Stomach (tissue), 8 donors: ENCODE measurements at regions not wholly inside any gene's neighbourhood (a gene's known extent, or its start where the extent isn't known, plus 50 kb on each side); places are given as distances from the start of the nearest gene placed in this dataset.
"Not testable (repeated sequence)": the region's sequence is repeated elsewhere in the genome, so short reads cannot be mapped to it uniquely, and the experiment has no call there.

Experiments
- DNase-seq, 2 donors: peaks; one replicate each; pipeline versions ENCODE4 v3.0.0 to v3.0.0-alpha.2; 2013 to 2019
- H3K27ac ChIP-seq, 5 donors: fragments of 200-600 bp in 4 of 5; sonication (generic) in 4 of 5; one replicate each; pipeline ENCODE4 v1.5.1; 2013 to 2019; ENCODE audit warnings: mild to moderate bottlenecking in 1 of 5, moderate library complexity in 1 of 5
- H3K27me3 ChIP-seq, 3 donors: fragments of 200-600 bp; sonication (generic); one replicate each; pipeline ENCODE4 v1.5.1; 2017 to 2019; ENCODE audit warnings: mixed run types in 1 of 3
- H3K36me3 ChIP-seq, 4 donors: fragments of 200-600 bp; sonication (generic); 1 replicate in 3 of 4; 2 replicates in 1 of 4; pipeline ENCODE4 v1.5.1; 2016 to 2019
- H3K4me1 ChIP-seq, 4 donors: fragments of 200-600 bp; sonication (generic); one replicate each; pipeline ENCODE4 v1.5.1; 2016 to 2019
- H3K4me3 ChIP-seq, 4 donors: fragments of 200-600 bp; sonication (generic) in 3 of 4; one replicate each; pipeline ENCODE4 v1.5.1; 2016 to 2019; ENCODE audit warnings: mild to moderate bottlenecking in 1 of 4
- H3K9me3 ChIP-seq, 4 donors: fragments of 200-600 bp; sonication (generic); one replicate each; pipeline ENCODE4 v1.5.1; 2016 to 2019
- CTCF ChIP-seq, 7 experiments: fragments of 450-650 bp in 4 of 7; fragments of 200-600 bp in 3 of 7; sonication (generic) in 3 of 7; IDR thresholded peaks; one replicate each; pipeline ENCODE4 v1.5.1; 2016 to 2019; ENCODE audit warnings: antibody characterized with exemption in 7 of 7, control low read depth in 2 of 7, mild to moderate bottlenecking in 1 of 7
- EP300 ChIP-seq: sonication (generic); formaldehyde crosslinking; IDR thresholded peaks from one replicate; pipeline ENCODE4 v1.6.1; 2017; ENCODE audit warnings: antibody characterized with exemption
- POLR2A ChIP-seq, 4 donors: fragments of 450-650 bp; IDR thresholded peaks; one replicate each; pipeline ENCODE4 v1.6.1; 2016; ENCODE audit warnings: antibody characterized with exemption in 4 of 4, control low read depth in 2 of 4, mild to moderate bottlenecking in 1 of 4, moderate library complexity in 1 of 4
- POLR2AphosphoS5 ChIP-seq, 3 donors: sonication (generic); formaldehyde crosslinking; IDR thresholded peaks; one replicate each; pipeline ENCODE4 v1.6.1; 2016; ENCODE audit warnings: antibody characterized with exemption in 3 of 3
- WGBS, 5 donors: extraction: QIAGEN DNeasy Blood & Tissue Kit in 3 of 5; methylation state at CpG; one replicate each; pipeline versions ENCODE4 v1.1.5 to v1.1.7; 2013 to 2018; 5-methylcytosine and 5-hydroxymethylcytosine counted together
- intact Hi-C: fragments of 100-400 bp; cut with DNase I; formaldehyde crosslinking; loops from one replicate; pipeline ENCODE4 v1.15.1; 2023; ENCODE audit warnings: low total_unique reads
- donor health status: healthy with polysubstance abuse.
- donor health status: Bipolar disorder and iron deficiency.
- donor health status: healthy.

GRCh38 chr2:225233234-225233633 lies 166.3 kb upstream of the NYAP2 start:
- intact Hi-C loops: no loop called here
- H3K27me3 ChIP-seq: no peaks in the 10 kb centered on the region
- no peaks in the 10 kb centered on the region for H3K4me1 ChIP-seq
- DNase-seq: no peak
- no peak overlapping the region for H3K27ac ChIP-seq
- no peaks in the 10 kb centered on the region for H3K9me3 ChIP-seq
- no peaks in the 10 kb centered on the region for H3K36me3 ChIP-seq
- WGBS, 5 donors: 78 to 82% (median 81%) methylated on average over 4 of the region's 4 CpGs
- H3K4me3 ChIP-seq: no peak overlapping the region
- TF ChIP-seq POLR2A (IDR thresholded peaks at IDR 0.05) (no peak), CTCF (IDR thresholded peaks at IDR 0.05) (no peak), POLR2AphosphoS5 (IDR thresholded peaks at IDR 0.05) (no peak), EP300 (no peak)

- no peak overlapping the region for H3K27ac ChIP-seq
- DNase-seq: no peak
- intact Hi-C loops: no loop called here
- H3K27me3 ChIP-seq: no peaks in the 10 kb centered on the region
- H3K4me3 ChIP-seq: no peak overlapping the region
- H3K36me3 ChIP-seq: no peaks in the 10 kb centered on the region
- 89 to 93% (median 90%) methylated on average over 6 of the region's 6 CpGs for WGBS, 5 donors
- no peak for TF ChIP-seq POLR2A (IDR thresholded peaks at IDR 0.05)
- TF ChIP-seq POLR2AphosphoS5 (IDR thresholded peaks at IDR 0.05): no peak
- TF ChIP-seq CTCF (IDR thresholded peaks at IDR 0.05): no peak
- no peak for TF ChIP-seq EP300
- no peaks in the 10 kb centered on the region for H3K9me3 ChIP-seq
- no peaks in the 10 kb centered on the region for H3K4me1 ChIP-seq
These were observed 167.6 kb upstream of the NYAP2 start for GRCh38 chr2:225231900-225232299.

GRCh38 chr2:225229346-225229745 lies 170.2 kb upstream of the NYAP2 start:
- H3K27me3 ChIP-seq, intact Hi-C loops, DNase-seq, H3K4me3 ChIP-seq, H3K27ac ChIP-seq, H3K9me3 ChIP-seq, H3K36me3 ChIP-seq, H3K4me1 ChIP-seq: not testable (repeated sequence)
- WGBS, 5 donors: 79 to 94% (median 90%) methylated on average over 21 to 31 of the region's 31 CpGs

- intact Hi-C loops: no loop called here
These were observed 173.1 kb upstream of the NYAP2 start for GRCh38 chr2:225226441-225226840.

GRCh38 chr2:225223301-225223700 lies 176.2 kb upstream of the NYAP2 start:
- intact Hi-C loops: no loop called here
- H3K27ac ChIP-seq: no peak overlapping the region
- no peaks in the 10 kb centered on the region for H3K4me1 ChIP-seq
- no peak for DNase-seq
- TF ChIP-seq EP300 (no peak), POLR2AphosphoS5 (IDR thresholded peaks at IDR 0.05) (no peak), POLR2A (IDR thresholded peaks at IDR 0.05) (no peak), CTCF (IDR thresholded peaks at IDR 0.05) (no peak)
- no peaks in the 10 kb centered on the region for H3K36me3 ChIP-seq
- no peak overlapping the region for H3K4me3 ChIP-seq
- H3K27me3 ChIP-seq: no peaks in the 10 kb centered on the region
- H3K9me3 ChIP-seq: no peaks in the 10 kb centered on the region

More at GRCh38 chr2:225226441-225226840, 173.1 kb upstream of the NYAP2 start:
- H3K27me3 ChIP-seq: no peaks in the 10 kb centered on the region
- TF ChIP-seq POLR2A (IDR thresholded peaks at IDR 0.05): no peak
- H3K36me3 ChIP-seq: no peaks in the 10 kb centered on the region
- H3K9me3 ChIP-seq: no peaks in the 10 kb centered on the region
- H3K27ac ChIP-seq: no peak overlapping the region
- no peaks in the 10 kb centered on the region for H3K4me1 ChIP-seq
- WGBS, 5 donors: 84 to 93% (median 90%) methylated on average over 4 of the region's 4 CpGs
- no peak overlapping the region for H3K4me3 ChIP-seq
- DNase-seq: no peak

- Histone ChIP-seq H3K9me3 (no peaks in the 10 kb centered on the region), H3K27me3 (no peaks in the 10 kb centered on the region), H3K4me3 (no peak overlapping the region), H3K27ac (no peak overlapping the region), H3K36me3 (no peaks in the 10 kb centered on the region), H3K4me1 (no peaks in the 10 kb centered on the region)
- WGBS, 5 donors: 62 to 76% (median 70%) methylated on average over 3 of the region's 3 CpGs
- no peak for DNase-seq
- intact Hi-C loops: no loop called here
- TF ChIP-seq POLR2AphosphoS5 (IDR thresholded peaks at IDR 0.05) (no peak), CTCF (IDR thresholded peaks at IDR 0.05) (no peak), POLR2A (IDR thresholded peaks at IDR 0.05) (no peak), EP300 (no peak)
These were observed 165.2 kb upstream of the DOCK10 start for GRCh38 chr2:225207471-225207870.
